Fibroblast of lung (primary cell): ENCODE measurements at regions not wholly inside any gene's neighbourhood (a gene's known extent, or its start where the extent isn't known, plus 50 kb on each side); places are given as distances from the start of the nearest gene placed in this dataset.
A peak's percentile ranks its signal among the peaks of the same experiment; 100 is the strongest.

Source experiments
- DNase-seq, 2 donors: peaks; one replicate each; pipeline versions ENCODE4 v3.0.0 to v3.0.0-alpha.2; 2010; ENCODE audit warnings: low read depth in 2 of 2
- H2AFZ ChIP-seq: 2 replicates; pipeline ENCODE4 v1.5.1; 2012; ENCODE audit warnings: low read length, control low read depth, inconsistent platforms
- H3K27ac ChIP-seq: 2 replicates; pipeline ENCODE4 v1.5.1; 2011; ENCODE audit warnings: low read length, control low read depth; ENCODE audit not compliant: insufficient read depth
- H3K27me3 ChIP-seq: 2 replicates; pipeline ENCODE4 v1.5.1; 2011; ENCODE audit warnings: mild to moderate bottlenecking, low read length; ENCODE audit not compliant: control insufficient read depth, insufficient read depth
- H3K36me3 ChIP-seq: 2 replicates; pipeline ENCODE4 v1.5.1; 2011; ENCODE audit warnings: low read length; ENCODE audit not compliant: control insufficient read depth, insufficient read depth
- H3K4me1 ChIP-seq: 2 replicates; pipeline ENCODE4 v1.5.1; 2011; ENCODE audit warnings: low read length; ENCODE audit not compliant: control insufficient read depth, insufficient read depth; ENCODE audit errors: extremely low read depth
- H3K4me2 ChIP-seq: 2 replicates; pipeline ENCODE4 v1.5.1; 2011; ENCODE audit warnings: low read length, control low read depth; ENCODE audit not compliant: insufficient read depth; ENCODE audit errors: extremely low read depth
- H3K4me3 ChIP-seq, 4 experiments: fragments of 200-600 bp in 1 of 4; sonication (generic) in 1 of 4; replicated peaks in 1 of 4; 2 replicates each; pipeline ENCODE4 v1.5.1; 2011 to 2016; ENCODE audit warnings: low read length in 4 of 4, low read depth in 3 of 4, mild to moderate bottlenecking in 3 of 4, control low read depth in 2 of 4, inconsistent platforms in 1 of 4, mixed read lengths in 1 of 4; ENCODE audit not compliant: insufficient read depth in 1 of 4; ENCODE audit errors: control extremely low read depth in 1 of 4
- H3K79me2 ChIP-seq: 2 replicates; pipeline ENCODE4 v1.5.1; 2012; ENCODE audit warnings: mild to moderate bottlenecking, low read length, inconsistent platforms; ENCODE audit not compliant: control insufficient read depth, insufficient read depth
- H3K9ac ChIP-seq: 2 replicates; pipeline ENCODE4 v1.5.1; 2011; ENCODE audit warnings: mild to moderate bottlenecking, low read length, control low read depth; ENCODE audit not compliant: insufficient read depth
- H3K9me3 ChIP-seq: 2 replicates; pipeline ENCODE4 v1.5.1; 2012; ENCODE audit warnings: low read depth, low read length; ENCODE audit not compliant: control insufficient read depth, insufficient read depth
- H4K20me1 ChIP-seq: 2 replicates; pipeline ENCODE4 v1.5.1; 2011; ENCODE audit warnings: low read length; ENCODE audit not compliant: control insufficient read depth, insufficient read depth; ENCODE audit errors: extremely low read depth
- EZH2 ChIP-seq: IDR thresholded peaks from 2 replicates; pipeline ENCODE4 v1.5.1; 2012; ENCODE audit warnings: low read length, control low read depth, mild to moderate bottlenecking; ENCODE audit errors: missing control alignments
- TF ChIP-seq, protein P1 (sequence below), 2 donors: IDR thresholded peaks in 1 of 2; conservative IDR thresholded peaks in 1 of 2; 1 replicate in 1 of 2; 2 replicates in 1 of 2; pipeline ENCODE4 v1.5.1; 2011 to 2012; ENCODE audit warnings: low read length in 2 of 2, control low read depth in 1 of 2, inconsistent platforms in 1 of 2, low read depth in 1 of 2, mild to moderate bottlenecking in 1 of 2

DNA sequence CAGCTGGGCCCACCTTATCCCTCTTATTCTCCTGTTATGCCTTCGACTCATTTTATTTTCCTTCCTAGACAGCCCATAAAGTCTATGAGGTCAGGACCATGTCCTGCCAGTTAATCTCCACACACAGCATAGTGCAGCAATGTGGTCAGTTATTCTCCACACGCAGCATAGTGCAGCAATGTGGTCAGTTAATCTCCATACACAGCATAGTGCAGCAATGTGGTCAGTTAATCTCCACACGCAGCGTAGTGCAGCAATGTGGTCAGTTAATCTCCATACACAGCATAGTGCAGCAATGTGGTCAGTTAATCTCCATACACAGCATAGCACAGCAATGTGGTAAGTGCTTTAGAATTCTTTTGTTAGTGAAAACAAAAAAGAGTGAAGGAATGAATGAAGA lies 77.8 kb downstream of the TEX36 start:
- DNase-seq: peak in 1 of 2 donors; percentile 54
- Histone ChIP-seq H3K79me2 (no peaks in the 10 kb centered on the region), H2AFZ (no peak overlapping the region), H3K36me3 (no peaks in the 10 kb centered on the region), H3K9ac (no peak overlapping the region), H3K4me2 (no peak overlapping the region), H3K9me3 (no peaks in the 10 kb centered on the region), H3K4me1 (no peaks in the 10 kb centered on the region), H3K4me3 (no peak overlapping the region), H3K27me3 (no peaks in the 10 kb centered on the region), H4K20me1 (no peaks in the 10 kb centered on the region), H3K27ac (no peak overlapping the region)
- no peak for TF ChIP-seq EZH2
- TF ChIP-seq, protein P1, sequence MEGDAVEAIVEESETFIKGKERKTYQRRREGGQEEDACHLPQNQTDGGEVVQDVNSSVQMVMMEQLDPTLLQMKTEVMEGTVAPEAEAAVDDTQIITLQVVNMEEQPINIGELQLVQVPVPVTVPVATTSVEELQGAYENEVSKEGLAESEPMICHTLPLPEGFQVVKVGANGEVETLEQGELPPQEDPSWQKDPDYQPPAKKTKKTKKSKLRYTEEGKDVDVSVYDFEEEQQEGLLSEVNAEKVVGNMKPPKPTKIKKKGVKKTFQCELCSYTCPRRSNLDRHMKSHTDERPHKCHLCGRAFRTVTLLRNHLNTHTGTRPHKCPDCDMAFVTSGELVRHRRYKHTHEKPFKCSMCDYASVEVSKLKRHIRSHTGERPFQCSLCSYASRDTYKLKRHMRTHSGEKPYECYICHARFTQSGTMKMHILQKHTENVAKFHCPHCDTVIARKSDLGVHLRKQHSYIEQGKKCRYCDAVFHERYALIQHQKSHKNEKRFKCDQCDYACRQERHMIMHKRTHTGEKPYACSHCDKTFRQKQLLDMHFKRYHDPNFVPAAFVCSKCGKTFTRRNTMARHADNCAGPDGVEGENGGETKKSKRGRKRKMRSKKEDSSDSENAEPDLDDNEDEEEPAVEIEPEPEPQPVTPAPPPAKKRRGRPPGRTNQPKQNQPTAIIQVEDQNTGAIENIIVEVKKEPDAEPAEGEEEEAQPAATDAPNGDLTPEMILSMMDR (conservative IDR thresholded peaks at IDR 0.05 in 1 of 2, IDR thresholded peaks at IDR 0.05 in 1 of 2; ENCODE audit: low read depth in 1 of 2, low read length in 2 of 2): no peak

DNA sequence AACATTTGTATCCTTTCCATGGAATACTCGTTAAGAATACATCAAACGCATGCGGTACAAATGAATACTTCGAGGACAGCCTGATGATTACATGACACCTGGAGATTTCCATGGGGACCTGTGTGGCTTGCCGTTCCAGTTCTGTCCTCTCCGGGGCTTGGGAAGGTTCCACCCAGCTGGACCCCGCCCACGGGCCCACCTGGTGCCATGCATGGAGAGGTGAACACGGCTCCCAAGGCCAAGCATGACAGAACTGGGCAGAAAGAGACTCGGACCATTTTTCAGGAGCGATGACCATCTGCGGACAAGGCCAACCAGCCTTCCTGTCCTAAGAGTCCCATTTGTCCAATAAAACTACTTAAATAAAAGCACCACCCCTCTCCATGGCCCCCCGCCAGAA lies 80.1 kb downstream of the TEX36 start:
- Histone ChIP-seq H3K27me3 (no peaks in the 10 kb centered on the region), H4K20me1 (no peaks in the 10 kb centered on the region), H2AFZ (no peak overlapping the region), H3K9ac (no peak overlapping the region), H3K4me3 (no peak overlapping the region), H3K4me2 (no peak overlapping the region), H3K9me3 (no peaks in the 10 kb centered on the region), H3K4me1 (no peaks in the 10 kb centered on the region), H3K79me2 (no peaks in the 10 kb centered on the region), H3K27ac (no peak overlapping the region), H3K36me3 (no peaks in the 10 kb centered on the region)
- no peak for TF ChIP-seq EZH2
- TF ChIP-seq, protein P1 (conservative IDR thresholded peaks at IDR 0.05 in 1 of 2, IDR thresholded peaks at IDR 0.05 in 1 of 2; ENCODE audit: low read depth in 1 of 2, low read length in 2 of 2): no peak
- no peak for DNase-seq

DNA sequence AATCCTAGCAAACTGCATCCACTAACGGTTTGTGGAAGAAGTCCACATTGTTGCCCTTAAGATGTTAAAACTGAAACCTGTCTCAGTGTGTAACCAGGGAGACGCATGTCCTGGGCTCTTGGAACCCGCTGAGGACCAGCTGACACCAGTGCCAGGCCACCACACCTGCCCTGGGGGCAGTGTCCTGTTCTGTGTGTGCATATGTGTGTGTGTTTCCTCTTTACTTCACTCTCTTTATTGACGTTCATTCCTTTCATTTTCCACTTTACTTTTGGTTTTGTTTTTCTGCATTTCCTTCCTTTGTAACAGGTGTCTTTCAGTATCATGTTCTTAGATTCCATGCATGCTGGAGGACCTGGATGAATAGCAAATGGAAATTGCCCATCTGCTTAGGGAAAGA lies 83.8 kb downstream of the TEX36 start:
- Histone ChIP-seq H3K9ac (no peak overlapping the region), H3K4me2 (no peak overlapping the region), H3K27me3 (no peaks in the 10 kb centered on the region), H4K20me1 (no peaks in the 10 kb centered on the region), H3K27ac (no peak overlapping the region), H2AFZ (no peak overlapping the region), H3K4me1 (no peaks in the 10 kb centered on the region), H3K4me3 (no peak overlapping the region), H3K36me3 (no peaks in the 10 kb centered on the region), H3K9me3 (no peaks in the 10 kb centered on the region), H3K79me2 (no peaks in the 10 kb centered on the region)
- no peak for DNase-seq
- TF ChIP-seq, protein P1 (conservative IDR thresholded peaks at IDR 0.05 in 1 of 2, IDR thresholded peaks at IDR 0.05 in 1 of 2; ENCODE audit: low read depth in 1 of 2, low read length in 2 of 2): no peak
- no peak for TF ChIP-seq EZH2
